Ovary (tissue), 7 donors: ENCODE measurements at regions not wholly inside any gene's neighbourhood (a gene's known extent, or its start where the extent isn't known, plus 50 kb on each side); places are given as distances from the start of the nearest gene placed in this dataset.

Source experiments
- DNase-seq, 5 donors: peaks; one replicate each; pipeline ENCODE4 v3.0.0-alpha.2; 2019 to 2020
- H3K27ac ChIP-seq, 2 donors: fragments of 200-600 bp; one replicate each; pipeline versions ENCODE4 v1.5.1 to v1.8.0; 2019 to 2022
- H3K27me3 ChIP-seq: fragments of 200-600 bp; one replicate; pipeline ENCODE4 v1.8.0; 2022
- H3K36me3 ChIP-seq: fragments of 200-600 bp; sonication (generic); one replicate; pipeline ENCODE4 v1.5.1; 2019
- H3K4me1 ChIP-seq: one replicate; pipeline ENCODE4 v1.8.1; 2013; ENCODE audit warnings: mild to moderate bottlenecking, moderate library complexity; ENCODE audit not compliant: insufficient read depth
- H3K4me3 ChIP-seq: fragments of 200-600 bp; sonication (generic); one replicate; pipeline ENCODE4 v1.5.1; 2017
- H3K9me3 ChIP-seq, 2 donors: fragments of 200-600 bp in 1 of 2; sonication (generic) in 1 of 2; one replicate each; pipeline versions ENCODE4 v1.5.1 to v1.8.1; 2013 to 2019; ENCODE audit warnings: mild to moderate bottlenecking in 1 of 2, moderate library complexity in 1 of 2
- EP300 ChIP-seq: sonication (generic); formaldehyde crosslinking; IDR thresholded peaks from one replicate; pipeline ENCODE4 v1.6.1; 2017; ENCODE audit warnings: antibody characterized with exemption
- POLR2A ChIP-seq: fragments of 450-650 bp; IDR thresholded peaks from one replicate; pipeline ENCODE4 v1.6.1; 2017; ENCODE audit warnings: antibody characterized with exemption, mild to moderate bottlenecking, moderate library complexity
- WGBS, 3 donors: extraction: QIAGEN DNeasy Blood & Tissue Kit in 1 of 3; methylation state at CpG; one replicate each; pipeline versions ENCODE4 v1.1.5 to v1.1.7; 2013 to 2017; 5-methylcytosine and 5-hydroxymethylcytosine counted together
- intact Hi-C, 4 donors: fragments of 100-400 bp; cut with DNase I; formaldehyde crosslinking; loops; one replicate each; pipeline versions ENCODE4 v1.11.0 to v1.15.1; 2022 to 2023
- TF ChIP-seq, protein P1 (sequence below), 3 donors: fragments of 450-650 bp in 2 of 3; fragments of 200-600 bp in 1 of 3; IDR thresholded peaks; one replicate each; pipeline versions ENCODE4 v1.5.1 to v1.8.0; 2016 to 2022; ENCODE audit warnings: antibody characterized with exemption in 3 of 3, mild to moderate bottlenecking in 1 of 3
- donor health status: DM: no; HTN: no; CAD: no; lungs with moderate emphysema.
- donor health status: DM: no; HTN: no; CAD: no.
- donor health status: Bipolar disorder and iron deficiency.
- donor health status: DM: no; HTN: no; CAD: no.
- donor health status: DM: yes; HTN: yes; CAD: no.

DNA sequence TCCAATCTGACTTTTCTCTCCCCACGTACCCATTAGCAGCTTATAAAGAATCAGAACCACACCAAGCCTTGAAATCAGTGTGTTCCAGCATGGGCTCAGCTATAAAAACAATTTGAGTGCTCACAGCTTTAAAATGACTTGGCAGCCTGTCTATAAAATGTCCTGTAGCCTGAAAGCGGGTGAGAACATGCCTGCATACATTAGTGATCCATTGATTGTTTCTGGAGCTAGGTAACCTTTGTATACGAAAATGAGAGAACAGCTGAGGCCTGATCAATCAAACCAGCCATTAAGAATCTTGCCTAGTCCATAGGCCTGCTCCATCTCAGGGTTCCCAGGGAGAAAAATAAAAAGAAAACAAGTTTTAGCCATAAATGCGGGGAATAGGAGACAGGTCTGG, 245.8 kb upstream of the SULF2 start:
- Histone ChIP-seq H3K27me3 (no peaks in the 10 kb centered on the region), H3K36me3 (no peaks in the 10 kb centered on the region), H3K4me3 (no peak overlapping the region), H3K27ac (no peak overlapping the region), H3K4me1 (peaks cover 4% of the 10 kb centered on the region), H3K9me3 (no peaks in the 10 kb centered on the region)
- TF ChIP-seq EP300: no peak
- TF ChIP-seq POLR2A: no peak
- TF ChIP-seq, protein P1, sequence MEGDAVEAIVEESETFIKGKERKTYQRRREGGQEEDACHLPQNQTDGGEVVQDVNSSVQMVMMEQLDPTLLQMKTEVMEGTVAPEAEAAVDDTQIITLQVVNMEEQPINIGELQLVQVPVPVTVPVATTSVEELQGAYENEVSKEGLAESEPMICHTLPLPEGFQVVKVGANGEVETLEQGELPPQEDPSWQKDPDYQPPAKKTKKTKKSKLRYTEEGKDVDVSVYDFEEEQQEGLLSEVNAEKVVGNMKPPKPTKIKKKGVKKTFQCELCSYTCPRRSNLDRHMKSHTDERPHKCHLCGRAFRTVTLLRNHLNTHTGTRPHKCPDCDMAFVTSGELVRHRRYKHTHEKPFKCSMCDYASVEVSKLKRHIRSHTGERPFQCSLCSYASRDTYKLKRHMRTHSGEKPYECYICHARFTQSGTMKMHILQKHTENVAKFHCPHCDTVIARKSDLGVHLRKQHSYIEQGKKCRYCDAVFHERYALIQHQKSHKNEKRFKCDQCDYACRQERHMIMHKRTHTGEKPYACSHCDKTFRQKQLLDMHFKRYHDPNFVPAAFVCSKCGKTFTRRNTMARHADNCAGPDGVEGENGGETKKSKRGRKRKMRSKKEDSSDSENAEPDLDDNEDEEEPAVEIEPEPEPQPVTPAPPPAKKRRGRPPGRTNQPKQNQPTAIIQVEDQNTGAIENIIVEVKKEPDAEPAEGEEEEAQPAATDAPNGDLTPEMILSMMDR (IDR thresholded peaks at IDR 0.05): no peak
- intact Hi-C loops: no loop called here
- DNase-seq: no peak
- WGBS, 3 donors: 87 to 91% (median 90%) methylated on average over 4 of the region's 4 CpGs

DNA sequence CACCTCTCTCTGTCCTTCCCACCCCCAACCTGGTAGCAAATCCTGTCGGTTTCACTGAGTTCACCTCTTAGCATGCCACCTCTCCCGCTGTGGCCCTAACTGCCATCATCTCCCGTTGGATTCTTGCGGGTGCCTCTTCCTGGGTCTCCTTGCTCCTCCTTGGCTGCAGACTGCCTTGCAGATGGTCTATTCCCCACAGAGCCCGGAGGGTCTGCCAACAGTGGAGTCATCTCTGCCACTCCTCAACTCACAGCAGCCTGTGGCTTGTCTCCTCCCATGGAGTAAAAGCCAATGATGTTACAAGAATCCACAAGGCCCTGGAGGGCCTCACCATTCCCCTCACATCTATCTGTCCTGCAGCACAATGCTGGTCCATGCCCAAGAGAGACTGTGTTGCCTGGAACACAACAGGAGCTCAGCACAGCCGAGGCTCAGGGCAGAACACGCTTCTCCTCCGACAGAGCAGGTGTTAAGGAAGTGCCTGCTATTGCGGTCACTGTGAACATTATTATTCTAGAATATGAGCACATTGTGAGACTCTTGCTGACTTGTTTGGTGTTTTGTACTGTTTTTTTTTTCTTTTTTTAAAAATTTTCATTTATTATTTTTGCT, 241.8 kb upstream of the SULF2 start:
- peak in 2 of 5 donors; percentile 25 to 37 for DNase-seq
- Histone ChIP-seq H3K27me3 (no peaks in the 10 kb centered on the region), H3K9me3 (no peaks in the 10 kb centered on the region), H3K36me3 (no peaks in the 10 kb centered on the region), H3K4me3 (no peak overlapping the region), H3K4me1 (peaks cover 4% of the 10 kb centered on the region), H3K27ac (peak overlapping the region in 1 of 2 donors; percentile 97)
- TF ChIP-seq, protein P1 (IDR thresholded peaks at IDR 0.05): no peak
- TF ChIP-seq POLR2A (no peak), EP300 (no peak)
- 80 to 84% (median 83%) methylated on average over 9 of the region's 9 CpGs for WGBS, 3 donors
- intact Hi-C loops: no loop called here

DNA sequence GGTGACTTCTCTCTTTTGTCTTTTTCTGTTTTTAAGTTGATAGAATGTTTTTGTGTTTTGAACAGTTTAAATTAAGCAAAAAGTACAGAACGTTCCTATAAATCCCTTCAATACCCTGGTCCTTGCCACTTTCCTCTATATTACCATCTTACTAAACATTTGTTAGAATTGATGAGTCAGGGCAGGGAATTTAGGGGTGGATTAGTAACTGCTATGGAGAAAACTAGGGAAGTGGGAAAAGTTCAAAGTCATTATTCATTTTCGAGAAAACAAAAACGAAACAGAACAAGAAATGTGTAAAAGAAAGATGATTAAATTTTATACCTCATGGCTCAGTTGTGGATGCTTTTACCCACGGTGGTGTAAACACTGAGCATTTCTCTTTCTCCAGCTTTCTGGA, 240.4 kb upstream of the SULF2 start:
- H3K9me3 ChIP-seq: no peaks in the 10 kb centered on the region
- no peaks in the 10 kb centered on the region for H3K36me3 ChIP-seq
- peak overlapping the region in 1 of 2 donors; percentile 97 for H3K27ac ChIP-seq
- H3K4me1 ChIP-seq: peaks cover 4% of the 10 kb centered on the region
- H3K4me3 ChIP-seq: peak overlapping the region; percentile 30
- DNase-seq: no peak
- 10 to 12% (median 11%) methylated on average over 4 of the region's 4 CpGs for WGBS, 3 donors
- no peak for TF ChIP-seq POLR2A
- TF ChIP-seq, protein P1 (IDR thresholded peaks at IDR 0.05): no peak
- no peak for TF ChIP-seq EP300
- no peaks in the 10 kb centered on the region for H3K27me3 ChIP-seq
- intact Hi-C loops: no loop called here

DNA sequence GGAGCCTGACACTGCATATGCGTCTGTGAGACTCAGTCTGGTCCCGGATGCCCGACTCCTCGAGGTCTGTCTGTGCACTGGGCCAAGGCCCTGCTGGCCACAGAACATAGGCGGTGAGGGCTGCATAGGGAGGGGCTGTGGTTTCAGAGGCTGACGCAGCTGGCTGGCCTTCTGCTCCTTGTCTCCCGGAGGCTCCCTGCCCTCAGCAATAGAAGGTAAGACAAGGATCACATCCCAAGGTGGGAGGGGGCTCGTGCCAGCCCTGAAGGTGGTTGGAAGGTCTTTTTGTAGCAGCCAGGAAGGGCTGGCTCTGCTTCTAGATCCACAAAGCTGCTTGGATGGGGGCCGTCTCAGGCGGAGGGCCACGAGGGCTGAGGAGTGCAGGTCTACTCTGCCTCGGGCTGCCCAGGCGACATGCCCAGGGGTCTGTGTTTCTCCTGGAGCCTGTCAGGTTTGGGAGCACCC, 239.8 kb upstream of the SULF2 start:
- WGBS, 3 donors: 10 to 11% (median 10%) methylated on average over 13 of the region's 13 CpGs
- H3K27me3 ChIP-seq: no peaks in the 10 kb centered on the region
- intact Hi-C loops: no loop called here
- peak overlapping the region; percentile 43 to 97 for H3K27ac ChIP-seq
- H3K36me3 ChIP-seq: no peaks in the 10 kb centered on the region
- TF ChIP-seq, protein P1 (IDR thresholded peaks at IDR 0.05): peak in 2 of 3 donors; percentile 22 to 23
- peak; percentile 36 for TF ChIP-seq POLR2A
- no peak for TF ChIP-seq EP300
- peak overlapping the region; percentile 30 for H3K4me3 ChIP-seq
- H3K4me1 ChIP-seq: peaks cover 2% of the 10 kb centered on the region
- DNase-seq: peak; percentile 86 to 92 (median 89)
- no peaks in the 10 kb centered on the region for H3K9me3 ChIP-seq
